H1 (cell line): ENCODE measurements at regions not wholly inside any gene's neighbourhood (a gene's known extent, or its start where the extent isn't known, plus 50 kb on each side); places are given as distances from the start of the nearest gene placed in this dataset.

ENCODE experiments used
- CTCF ChIA-PET: fragments of 300-600 bp; sonication (Branson Sonifier 250); formaldehyde crosslinking; loops from one replicate; lab custom pipeline; 2021; ENCODE audit not compliant: partially characterized antibody; lab: Charles Lee
- POLR2A ChIA-PET: fragments of 300-600 bp; sonication (Branson Sonifier 250); formaldehyde crosslinking; loops from one replicate; lab custom pipeline; 2021; ENCODE audit warnings: inconsistent platforms; ENCODE audit not compliant: partially characterized antibody; lab: Charles Lee
- DNase-seq, 2 experiments: peaks; one replicate each; pipeline versions ENCODE4 v3.0.0 to v3.0.0-alpha.2; 2010 to 2022; ENCODE audit warnings: low spot score in 2 of 2, low read depth in 1 of 2, mixed read lengths in 1 of 2
- FAIRE-seq: peaks from 2 replicates; lab custom pipeline; 2011; peaks lifted over from hg19 to GRCh38; lab: Jason Lieb, UNC
- H2AFZ ChIP-seq: 2 replicates; pipeline ENCODE4 v1.8.1; 2012; ENCODE audit warnings: low read length, inconsistent platforms
- H2AK5ac ChIP-seq: 2 replicates; pipeline ENCODE4 v1.6.1; 2013; ENCODE audit warnings: low read depth, low read length
- H2BK120ac ChIP-seq: replicated peaks from 2 replicates; pipeline ENCODE3; 2013; ENCODE audit warnings: low read depth, low read length, inconsistent platforms
- H2BK12ac ChIP-seq: 2 replicates; pipeline ENCODE4 v1.6.1; 2013; ENCODE audit warnings: low read depth, low read length
- H2BK15ac ChIP-seq: 2 replicates; pipeline ENCODE4 v1.6.1; 2013; ENCODE audit warnings: low read length
- H2BK20ac ChIP-seq: 2 replicates; pipeline ENCODE4 v1.6.1; 2013; ENCODE audit warnings: low read length
- H2BK5ac ChIP-seq: 2 replicates; pipeline ENCODE4 v1.6.1; 2013; ENCODE audit warnings: low read depth, low read length
- H3K14ac ChIP-seq: 2 replicates; pipeline ENCODE4 v1.6.1; 2013; ENCODE audit warnings: inconsistent platforms; ENCODE audit not compliant: insufficient read length
- H3K18ac ChIP-seq: 2 replicates; pipeline ENCODE4 v1.6.1; 2013; ENCODE audit warnings: low read length; ENCODE audit errors: extremely low read depth
- H3K23ac ChIP-seq: 2 replicates; pipeline ENCODE4 v1.6.1; 2013; ENCODE audit warnings: inconsistent platforms; ENCODE audit not compliant: insufficient read length
- H3K23me2 ChIP-seq: 2 replicates; pipeline ENCODE4 v1.6.1; 2013; ENCODE audit warnings: low read depth, low read length
- H3K27ac ChIP-seq: 2 replicates; pipeline ENCODE4 v1.6.1; 2011; ENCODE audit warnings: low read depth, low read length, inconsistent platforms
- H3K27me3 ChIP-seq, 4 experiments: replicated peaks in 1 of 4; 1 replicate in 1 of 4; 2 replicates in 3 of 4; pipeline versions ENCODE4 v1.6.1 to v1.8.1; 2011 to 2013; ENCODE audit warnings: low read length in 3 of 4, mild to moderate bottlenecking in 3 of 4, inconsistent platforms in 2 of 4, mixed read lengths in 2 of 4, moderate library complexity in 1 of 4; ENCODE audit not compliant: control insufficient read depth in 3 of 4, insufficient read depth in 3 of 4; ENCODE audit errors: extremely low read depth in 1 of 4
- H3K36me3 ChIP-seq, 4 experiments: 2 replicates each; pipeline versions ENCODE4 v1.6.1 to v1.8.1; 2011 to 2013; ENCODE audit warnings: mild to moderate bottlenecking in 4 of 4, low read length in 3 of 4, moderate library complexity in 2 of 4, control low read depth in 1 of 4, inconsistent platforms in 1 of 4; ENCODE audit not compliant: insufficient read depth in 4 of 4, control insufficient read depth in 2 of 4
- H3K4ac ChIP-seq: replicated peaks from 2 replicates; pipeline ENCODE3; 2013; ENCODE audit warnings: low read length, low read depth, mixed read lengths, inconsistent platforms; ENCODE audit not compliant: insufficient read length
- H3K4me1 ChIP-seq, 4 experiments: replicated peaks in 1 of 4; 1 replicate in 1 of 4; 2 replicates in 3 of 4; pipeline versions ENCODE4 v1.6.1 to v1.8.1; 2011 to 2013; ENCODE audit warnings: low read length in 3 of 4, inconsistent platforms in 2 of 4, mixed read lengths in 1 of 4; ENCODE audit not compliant: insufficient read depth in 4 of 4, control insufficient read depth in 3 of 4
- H3K4me2 ChIP-seq, 2 experiments: 2 replicates each; pipeline versions ENCODE4 v1.6.1 to v1.8.1; 2011 to 2013; ENCODE audit warnings: low read depth in 2 of 2, low read length in 2 of 2, control low read depth in 1 of 2, inconsistent platforms in 1 of 2, mild to moderate bottlenecking in 1 of 2; ENCODE audit not compliant: insufficient read depth in 1 of 2
- H3K4me3 ChIP-seq, 4 experiments: fragments of 200-600, 300-600 bp in 1 of 4; sonication (generic), shearing (Covaris generic), sonication (Bioruptor Twin) in 1 of 4; 2 replicates each; pipeline versions ENCODE4 v1.5.1 to v1.8.1; 2011 to 2016; ENCODE audit warnings: low read length in 4 of 4, low read depth in 3 of 4, control low read depth in 2 of 4, inconsistent platforms in 2 of 4, mild to moderate bottlenecking in 2 of 4, mixed read lengths in 1 of 4, moderate library complexity in 1 of 4; ENCODE audit not compliant: insufficient read depth in 2 of 4; ENCODE audit errors: extremely low read depth in 1 of 4
- H3K56ac ChIP-seq: replicated peaks from 2 replicates; pipeline ENCODE3; 2013; ENCODE audit warnings: low read depth, mild to moderate bottlenecking, mixed read lengths, low read length, inconsistent platforms; ENCODE audit not compliant: insufficient read length
- H3K79me1 ChIP-seq: 2 replicates; pipeline ENCODE4 v1.6.1; 2013; ENCODE audit warnings: low read depth, low read length, control low read depth
- H3K79me2 ChIP-seq, 2 experiments: 2 replicates each; pipeline versions ENCODE4 v1.6.1 to v1.8.1; 2012 to 2013; ENCODE audit warnings: low read length in 2 of 2, mild to moderate bottlenecking in 2 of 2, inconsistent platforms in 1 of 2; ENCODE audit not compliant: insufficient read depth in 2 of 2, control insufficient read depth in 1 of 2
- H3K9ac ChIP-seq, 4 experiments: replicated peaks in 1 of 4; 1 replicate in 1 of 4; 2 replicates in 3 of 4; pipeline versions ENCODE4 v1.6.1 to v1.8.1; 2011 to 2013; ENCODE audit warnings: low read depth in 3 of 4, low read length in 3 of 4, control low read depth in 2 of 4, mild to moderate bottlenecking in 2 of 4, moderate library complexity in 2 of 4, inconsistent platforms in 1 of 4; ENCODE audit errors: extremely low read depth in 1 of 4
- H3K9me3 ChIP-seq, 2 experiments: 2 replicates each; pipeline versions ENCODE4 v1.6.1 to v1.8.1; 2012 to 2013; ENCODE audit warnings: mild to moderate bottlenecking in 2 of 2, moderate library complexity in 2 of 2, control low read depth in 1 of 2, inconsistent platforms in 1 of 2, low read depth in 1 of 2, low read length in 1 of 2, mixed read lengths in 1 of 2; ENCODE audit not compliant: insufficient read depth in 2 of 2
- H4K20me1 ChIP-seq, 2 experiments: replicated peaks in 1 of 2; 2 replicates each; pipeline versions ENCODE3 to v1.8.1; 2011 to 2013; ENCODE audit warnings: inconsistent platforms in 2 of 2, low read length in 2 of 2, mild to moderate bottlenecking in 1 of 2; ENCODE audit not compliant: insufficient read depth in 2 of 2, control insufficient read depth in 1 of 2
- H4K5ac ChIP-seq: 2 replicates; pipeline ENCODE4 v1.6.1; 2013; ENCODE audit warnings: low read length, low read depth, mixed read lengths, inconsistent platforms; ENCODE audit not compliant: insufficient read length
- H4K8ac ChIP-seq: 2 replicates; pipeline ENCODE4 v1.8.0; 2013; ENCODE audit warnings: mild to moderate bottlenecking, moderate library complexity, low read length, inconsistent platforms; ENCODE audit not compliant: insufficient read depth; ENCODE audit errors: extremely low read depth
- H4K91ac ChIP-seq: replicated peaks from 2 replicates; pipeline ENCODE3; 2013; ENCODE audit warnings: low read length, mixed read lengths, inconsistent platforms; ENCODE audit not compliant: insufficient read length
- BCL11A ChIP-seq, 2 experiments: IDR thresholded peaks; one replicate each; pipeline ENCODE4 v1.6.1; 2011; ENCODE audit warnings: low read depth in 2 of 2, low read length in 2 of 2, mild to moderate bottlenecking in 2 of 2
- GABPA ChIP-seq: IDR thresholded peaks from 2 replicates; pipeline ENCODE4 v1.6.1; 2011; ENCODE audit warnings: mild to moderate bottlenecking, low read length, moderate library complexity, borderline replicate concordance; ENCODE audit not compliant: insufficient read depth
- RNF2 ChIP-seq: fragments of 200-900, 300-1000 bp; sonication (generic); IDR thresholded peaks from 2 replicates; pipeline ENCODE4 v1.7.1; 2016; ENCODE audit warnings: borderline replicate concordance, low read depth, mild to moderate bottlenecking, antibody characterized with exemption, low read length; ENCODE audit not compliant: poor library complexity, severe bottlenecking; ENCODE audit errors: missing control alignments
- WGBS, 2 experiments: shearing (Covaris generic) in 1 of 2; methylation state at CpG; one replicate each; pipeline versions ENCODE4 v1.1.6 to v1.1.7; 2013 to 2015; ENCODE audit warnings: low lambda C conversion rate in 2 of 2, mixed read lengths in 2 of 2, inconsistent platforms in 1 of 2, low coverage in 1 of 2, missing lambda C conversion rate in 1 of 2; ENCODE audit not compliant: insufficient replicate concordance in 2 of 2, insufficient coverage in 1 of 2, insufficient read length in 1 of 2; ENCODE audit errors: extremely low coverage in 1 of 2, missing lambda C conversion rate in 1 of 2; 5-methylcytosine and 5-hydroxymethylcytosine counted together

GRCh38 chr4:126798214-126798613 is 834.5 kb upstream of the INTU start:
- H3K23me2 ChIP-seq: no peaks in the 10 kb centered on the region
- H3K36me3 ChIP-seq: no peaks in the 10 kb centered on the region
- no peaks in the 10 kb centered on the region for H4K20me1 ChIP-seq
- no peaks in the 10 kb centered on the region for H3K79me2 ChIP-seq
- TF ChIP-seq GABPA: no peak
- TF ChIP-seq BCL11A (IDR thresholded peaks at IDR 0.05; ENCODE audit: low read depth in 2 of 2, low read length in 2 of 2): no peak
- no peak for TF ChIP-seq RNF2
- H4K8ac ChIP-seq: no peak overlapping the region
- no peak overlapping the region for H3K23ac ChIP-seq
- H4K5ac ChIP-seq: no peak overlapping the region
- H2BK120ac ChIP-seq: no peak overlapping the region
- H2BK12ac ChIP-seq: no peak overlapping the region
- no peak for FAIRE-seq
- H3K9me3 ChIP-seq: no peaks in the 10 kb centered on the region
- no peak overlapping the region for H2BK15ac ChIP-seq
- 91% methylated on average over 1 of the region's 1 CpG; no CpG with 5 or more reads in 1 of the 2 experiments for WGBS, 2 experiments
- no peak overlapping the region for H2AK5ac ChIP-seq
- no peaks in the 10 kb centered on the region for H3K4me1 ChIP-seq
- H2BK5ac ChIP-seq: no peak overlapping the region
- ChIA-PET POLR2A (no interaction called here), CTCF (interaction anchor here (0.7 kb wide), 1 partner anchor 170 kb away, joined by 3 read pairs; no protein-coding TSS in a partner anchor)
- H3K18ac ChIP-seq: no peak overlapping the region
- no peak overlapping the region for H3K56ac ChIP-seq
- H3K79me1 ChIP-seq: no peaks in the 10 kb centered on the region
- no peaks in the 10 kb centered on the region for H3K27me3 ChIP-seq
- no peak overlapping the region for H3K4ac ChIP-seq
- no peak for DNase-seq
- no peak overlapping the region for H3K4me2 ChIP-seq
- H3K27ac ChIP-seq: no peak overlapping the region
- no peak overlapping the region for H3K9ac ChIP-seq
- H4K91ac ChIP-seq: no peak overlapping the region
- no peak overlapping the region for H3K14ac ChIP-seq
- no peak overlapping the region for H2AFZ ChIP-seq
- no peak overlapping the region for H2BK20ac ChIP-seq
- no peak overlapping the region for H3K4me3 ChIP-seq
